ENCODE measurements at regions not wholly inside any gene's neighbourhood (a gene's known extent, or its start where the extent isn't known, plus 50 kb on each side); places are given as distances from the start of the nearest gene placed in this dataset.

- no peak for DNase-seq
These were observed 112.7 kb upstream of the RMDN2 start for GRCh38 chr2:37812414-37812813.

DNA sequence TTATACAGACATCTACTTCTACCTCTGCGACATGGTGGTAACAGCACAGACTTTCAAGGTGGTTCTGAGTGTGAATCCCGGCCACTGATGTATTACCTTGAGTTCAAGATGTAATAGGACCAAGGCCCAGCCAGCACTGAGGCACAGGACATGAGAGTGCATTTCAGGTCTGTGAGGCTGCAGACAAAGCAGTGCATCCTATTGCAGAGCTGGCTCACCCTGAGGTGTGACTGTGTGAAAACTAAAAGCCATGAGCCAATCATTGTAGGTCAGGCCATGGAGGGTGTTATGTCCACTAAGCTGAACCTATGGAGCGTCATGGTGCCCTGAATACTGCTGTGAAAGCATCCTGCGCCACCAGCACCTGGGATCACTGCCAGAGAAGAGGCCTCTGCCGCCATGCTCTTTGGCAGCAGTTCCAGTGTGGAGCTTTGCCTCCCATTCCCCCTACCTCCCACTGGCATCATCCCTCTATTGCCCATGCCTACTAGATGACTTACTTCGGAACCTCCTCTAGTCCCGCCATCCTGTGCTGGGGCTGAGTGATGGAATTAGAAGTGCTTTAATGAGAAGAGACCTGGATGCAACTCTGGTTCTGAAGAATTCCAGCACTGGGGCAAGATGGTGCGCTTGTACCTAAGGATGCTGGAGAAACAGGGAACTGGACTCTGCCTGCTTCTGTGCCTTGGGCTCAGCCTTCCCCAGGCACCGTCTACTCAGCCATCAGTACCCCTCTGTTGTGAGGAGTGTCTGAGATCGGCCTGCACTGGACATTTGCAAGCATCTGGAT lies 112.0 kb upstream of the RMDN2 start:
- DNase-seq: no peak

DNA sequence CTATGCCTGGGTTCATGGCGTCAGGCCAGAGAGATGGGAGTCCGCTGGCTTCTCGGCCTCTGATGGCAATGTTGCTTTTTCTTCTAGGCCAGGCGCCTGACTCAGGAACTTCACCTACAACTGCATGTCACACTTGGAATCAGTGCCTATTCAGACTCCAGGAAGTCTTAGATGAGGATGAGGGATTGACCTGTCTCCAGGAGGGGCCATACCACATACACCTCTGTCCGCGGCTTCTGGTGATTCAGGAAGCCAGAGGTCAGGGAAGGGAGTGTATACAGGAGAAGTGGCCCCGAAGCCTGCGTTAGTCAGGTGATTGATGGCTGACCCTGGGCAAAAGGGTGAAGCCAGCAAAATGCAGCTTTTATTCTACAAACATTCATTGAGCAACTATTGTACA lies 109.1 kb upstream of the RMDN2 start:
- DNase-seq: no peak

DNA sequence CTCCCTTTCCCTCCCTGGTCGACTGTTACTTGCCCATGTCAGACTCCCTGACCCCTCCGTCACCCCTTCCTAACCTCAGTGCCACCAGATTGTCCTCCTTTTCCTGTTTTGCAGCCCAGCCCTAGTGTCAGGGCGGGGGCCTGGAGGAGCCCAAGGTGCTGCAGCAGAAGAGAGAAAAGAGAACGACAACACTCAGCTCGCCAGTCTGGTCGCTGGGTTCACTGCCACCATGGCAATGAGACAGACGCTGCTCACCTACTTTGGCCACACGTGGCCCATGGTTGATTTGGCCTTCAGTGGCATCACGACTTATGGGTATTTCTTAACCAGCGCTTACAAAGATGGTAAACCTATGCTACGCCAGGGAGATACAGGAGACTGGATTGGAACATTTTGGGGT lies 108.4 kb upstream of the RMDN2 start:
- DNase-seq: no peak

DNA sequence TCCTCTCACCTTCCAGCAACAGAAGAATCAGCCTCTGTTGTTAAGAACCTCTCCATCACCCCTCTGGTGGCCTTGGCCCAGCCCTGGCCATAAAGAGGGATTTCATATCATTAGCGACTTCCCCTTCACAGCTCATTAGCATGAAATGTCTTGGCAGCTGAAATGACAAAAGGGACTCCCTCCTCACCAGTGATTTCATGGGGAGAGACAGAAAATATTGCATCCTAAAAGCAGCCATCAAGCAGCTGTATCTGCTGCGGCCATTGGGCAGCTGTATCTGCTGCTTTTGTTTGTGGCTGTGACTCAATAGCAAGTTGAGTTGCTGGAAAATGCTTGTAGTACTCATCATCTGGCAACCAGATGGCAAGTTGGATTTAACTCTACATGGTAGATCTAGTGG lies 105.9 kb upstream of the RMDN2 start:
- DNase-seq: no peak

GRCh38 chr2:37820471-37820986 lies 104.6 kb upstream of the RMDN2 start:
- peak; percentile 52 for DNase-seq

GRCh38 chr2:37825586-37825985 lies 99.5 kb upstream of the RMDN2 start:
- DNase-seq: no peak

DNA sequence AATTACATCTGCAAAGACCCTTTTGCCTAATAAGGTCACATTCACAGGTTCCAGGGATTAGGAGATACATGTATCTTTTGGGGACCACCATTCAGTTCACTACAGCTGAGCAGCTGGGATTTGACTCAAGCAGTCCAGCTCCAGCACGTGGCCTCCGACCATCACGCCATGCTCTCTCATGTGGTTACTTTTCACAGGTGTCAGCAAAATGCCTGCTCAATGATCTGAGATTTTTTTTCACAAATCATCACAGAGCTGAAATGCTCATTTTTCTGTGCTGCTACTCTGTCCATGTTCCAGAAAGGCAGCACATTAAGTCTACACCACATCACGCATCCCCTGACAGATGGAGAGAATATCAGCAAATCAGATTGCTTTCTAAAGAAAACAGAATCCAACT lies 98.5 kb upstream of the RMDN2 start:
- DNase-seq: no peak

- no peak for DNase-seq
These were observed 97.6 kb upstream of the RMDN2 start for GRCh38 chr2:37827455-37827854.

- no peak for DNase-seq
These were observed 97.1 kb upstream of the RMDN2 start for GRCh38 chr2:37827911-37828511.

DNA sequence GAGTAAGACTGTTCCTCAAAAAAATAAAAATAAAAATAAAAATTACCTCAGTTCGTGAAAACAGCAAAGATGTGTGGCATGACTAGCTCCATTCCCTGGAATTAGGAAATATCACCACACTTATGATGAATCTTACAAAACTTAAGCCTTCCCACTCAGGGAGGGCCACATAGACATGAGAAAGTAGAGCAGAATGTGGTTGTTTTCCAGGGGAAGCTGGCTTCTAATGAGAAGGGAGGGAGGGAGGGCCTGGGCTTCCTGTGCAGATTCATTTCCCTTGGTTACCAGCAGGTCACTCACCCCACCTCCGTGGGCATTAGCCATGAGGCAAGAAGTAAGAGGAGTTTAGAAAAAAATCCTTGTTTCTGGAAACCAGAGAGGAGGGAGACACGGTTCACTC lies 95.9 kb upstream of the RMDN2 start:
- DNase-seq: peak; percentile 89

- DNase-seq: no peak
These were observed 95.3 kb upstream of the RMDN2 start for GRCh38 chr2:37829616-37830395.

GRCh38 chr2:37830636-37831035 lies 94.5 kb upstream of the RMDN2 start:
- no peak for DNase-seq

DNA sequence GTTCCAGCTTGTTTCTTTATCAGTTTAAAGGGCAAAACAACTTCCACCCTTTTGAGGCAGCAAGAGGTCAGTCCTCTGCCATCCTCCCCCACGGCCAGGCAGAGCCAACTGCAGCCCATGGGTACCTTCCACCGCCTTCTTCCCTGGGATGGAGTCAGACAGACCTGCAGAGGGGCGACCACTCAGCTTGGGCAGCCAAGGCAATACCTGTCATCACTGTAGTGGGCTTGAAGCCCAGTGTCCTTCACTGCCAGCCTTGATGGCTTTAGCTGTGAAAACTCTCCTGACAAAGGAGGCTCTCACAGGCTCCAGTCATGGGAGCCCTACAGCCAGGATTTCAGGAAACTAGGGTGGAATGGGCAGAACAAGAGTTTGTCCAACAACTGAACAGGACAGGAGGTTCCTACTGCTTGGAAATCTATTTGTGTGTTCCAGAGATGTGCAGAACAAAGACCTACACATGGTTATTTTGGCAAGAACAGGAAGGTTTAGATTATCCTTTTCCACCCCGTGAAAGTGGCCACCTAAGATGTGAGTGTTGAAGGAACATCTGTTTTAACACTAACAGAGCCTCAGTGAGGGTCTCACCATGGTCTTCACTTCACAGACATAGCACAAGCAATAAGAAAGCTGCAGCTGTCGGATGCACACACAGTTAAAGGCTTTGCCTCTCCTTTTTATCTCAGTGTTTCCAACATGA lies 93.9 kb upstream of the RMDN2 start:
- DNase-seq: no peak

DNA sequence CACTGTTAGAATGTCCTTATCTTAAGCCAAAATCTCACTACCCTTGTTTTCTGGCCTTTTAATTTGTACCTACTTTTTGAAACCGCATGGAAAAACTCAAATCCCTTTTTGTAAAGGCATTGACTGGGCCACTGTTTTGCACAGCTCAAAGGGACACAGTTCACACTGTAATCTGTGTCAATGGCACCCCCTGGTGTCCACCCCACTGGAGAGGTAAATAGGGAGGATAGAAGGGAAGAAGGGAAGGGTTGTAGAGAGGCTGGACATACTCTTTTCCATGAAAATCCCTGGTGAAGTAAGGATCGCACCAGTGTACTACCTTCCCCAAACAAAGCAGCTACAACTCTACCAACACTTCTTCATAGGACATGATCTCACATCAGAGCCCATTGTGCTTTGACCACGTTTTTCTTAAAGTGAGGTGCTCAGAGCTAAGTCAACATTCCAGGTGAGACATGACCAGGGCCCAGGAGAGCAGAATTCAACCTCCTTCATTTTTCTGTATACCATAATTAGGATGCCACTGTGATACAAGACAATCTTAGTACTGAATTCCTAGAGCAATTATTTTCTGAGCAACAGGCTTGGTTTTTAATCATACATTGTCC lies 92.4 kb upstream of the RMDN2 start:
- peak; percentile 40 for DNase-seq

DNA sequence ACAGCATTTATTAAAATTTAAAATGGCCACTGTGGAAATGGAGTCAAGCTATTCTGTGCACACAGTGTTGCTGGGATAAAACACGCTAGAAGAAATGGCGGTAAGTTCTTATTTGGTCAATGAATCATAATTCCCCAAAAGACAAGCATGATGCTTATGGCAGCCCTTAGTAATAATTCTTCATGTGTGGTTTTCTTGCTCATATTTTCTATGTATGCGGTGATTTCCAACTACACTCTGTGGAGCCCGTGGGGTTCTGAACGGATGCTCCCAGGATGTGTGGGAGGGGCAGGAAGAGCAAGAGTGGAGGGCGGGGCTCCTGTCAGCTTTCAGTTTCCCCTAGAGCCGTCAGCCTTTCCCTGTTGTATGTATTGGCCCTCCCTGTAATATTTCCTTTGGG lies 91.7 kb upstream of the RMDN2 start:
- no peak for DNase-seq

DNA sequence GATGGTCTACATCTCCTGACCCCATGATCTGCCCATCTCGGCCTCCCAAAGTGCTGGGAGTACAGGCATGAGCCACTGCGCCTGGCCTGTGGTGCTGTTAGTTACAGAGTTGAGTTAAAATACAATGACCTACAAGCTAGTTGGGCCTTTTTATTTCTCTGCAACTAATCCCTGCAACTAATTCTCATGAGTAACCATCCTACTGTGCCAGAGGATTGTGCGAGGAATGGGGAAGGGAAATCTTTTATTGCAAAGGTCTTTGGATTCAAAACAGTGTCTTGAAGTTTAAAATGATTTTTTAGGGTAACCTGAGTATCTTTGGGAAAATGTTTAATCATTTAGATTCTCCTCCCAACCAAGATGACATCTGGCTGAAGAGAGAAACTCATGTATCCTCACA lies 88.8 kb upstream of the RMDN2 start:
- DNase-seq: no peak

- no peak for DNase-seq
These were observed 88.4 kb upstream of the RMDN2 start for GRCh38 chr2:37836711-37837110.

- no peak for DNase-seq
These were observed 87.3 kb upstream of the RMDN2 start for GRCh38 chr2:37837628-37838328.

GRCh38 chr2:37838541-37839167 lies 86.4 kb upstream of the RMDN2 start:
- no peak for DNase-seq

DNA sequence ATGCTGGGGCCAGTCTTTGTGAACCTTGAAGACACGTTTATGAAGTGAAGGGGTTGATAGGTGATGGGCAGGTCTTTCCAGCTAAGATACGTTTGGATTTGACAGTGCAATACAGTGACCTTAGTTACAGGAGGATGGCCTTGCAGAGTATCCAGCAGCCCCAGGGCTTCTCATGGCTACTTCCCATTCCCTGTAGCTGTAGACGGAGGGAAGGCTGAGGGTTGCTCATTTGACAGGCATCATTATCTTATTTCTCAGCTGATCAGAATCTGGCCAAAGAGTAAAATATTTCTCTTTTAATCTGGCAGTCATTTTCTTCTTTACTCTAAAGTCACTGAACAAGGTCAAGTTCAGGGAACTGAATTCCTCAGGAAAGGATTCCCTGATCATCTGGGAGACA lies 85.1 kb upstream of the RMDN2 start:
- DNase-seq: no peak

All from SIG-M5 (cell line).